Endometrial microvascular endothelial cells (primary cell): ENCODE measurements at regions not wholly inside any gene's neighbourhood (a gene's known extent, or its start where the extent isn't known, plus 50 kb on each side); places are given as distances from the start of the nearest gene placed in this dataset.

Experiments
- in situ Hi-C: cut with HindIII; loops from 2 replicates; pipeline ENCODE4 v1.10.0; 2017; ENCODE audit warnings: low sequenced_read_pairs, low pct_unique_long_range_greater_than_20kb; ENCODE audit errors: inconsistent ontology term

GRCh38 chr1:29893046-29893723 lies 656.9 kb downstream of the PTPRU start:
- in situ Hi-C loops = no loop called here

DNA sequence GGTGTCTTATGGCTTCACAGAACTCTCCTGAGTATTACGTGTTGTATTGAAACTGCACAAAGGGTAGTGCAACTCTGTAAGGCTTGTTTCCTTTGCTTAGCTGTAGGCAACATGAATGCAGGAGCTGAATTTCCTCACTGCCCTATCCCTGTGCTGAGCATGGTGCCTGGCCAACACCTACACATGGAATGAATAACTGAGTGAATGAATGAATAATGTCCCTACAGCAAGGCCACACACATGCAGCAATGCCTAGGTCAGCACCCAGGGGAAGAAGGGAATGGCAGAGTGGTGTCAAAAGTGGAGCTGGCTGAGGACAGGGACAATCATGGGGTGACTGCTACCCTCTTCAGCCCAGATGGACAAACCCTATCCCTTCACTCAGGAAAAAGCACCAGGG lies 655.9 kb downstream of the PTPRU start:
- in situ Hi-C loops = no loop called here

DNA sequence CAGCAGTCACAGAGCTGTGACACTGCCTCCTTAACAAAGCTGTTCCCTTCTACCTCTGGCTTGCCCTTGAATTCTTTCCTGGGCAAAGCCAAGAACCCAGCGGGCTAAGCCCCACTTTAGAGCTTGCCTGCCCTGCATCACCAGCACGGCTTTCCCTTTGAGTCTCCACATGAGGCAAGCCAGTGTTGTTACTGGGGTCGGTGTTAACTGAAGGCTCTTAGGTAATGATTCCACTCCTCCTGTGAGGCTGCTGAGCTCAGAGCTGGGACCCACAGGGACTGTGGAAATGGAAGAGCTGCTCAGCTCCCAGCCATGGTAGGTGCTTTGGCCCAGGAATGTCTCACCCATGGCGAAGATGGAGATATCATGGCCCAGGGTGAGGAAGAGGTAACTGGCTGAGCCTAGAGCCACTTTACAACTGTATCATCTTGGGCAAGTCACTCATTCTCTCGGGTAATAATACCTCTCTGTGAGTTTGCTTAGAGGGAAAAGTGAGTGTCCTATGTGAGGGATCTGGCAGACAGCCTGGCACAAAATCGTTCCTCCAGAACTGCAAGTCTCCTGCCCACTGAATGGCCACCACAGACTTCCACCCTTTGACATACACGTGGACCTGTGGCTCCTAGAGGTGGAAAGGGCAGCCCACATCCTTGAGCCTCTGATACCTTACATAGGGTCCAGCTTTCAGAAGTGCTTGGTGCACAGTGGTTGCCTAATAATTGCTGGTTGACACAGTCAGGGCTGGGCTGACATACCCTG lies 654.1 kb downstream of the PTPRU start:
- in situ Hi-C loops = no loop called here

GRCh38 chr1:29889776-29890175 lies 653.5 kb downstream of the PTPRU start:
- in situ Hi-C loops = no loop called here

- in situ Hi-C loops = no loop called here
These were observed 648.4 kb downstream of the PTPRU start for GRCh38 chr1:29884740-29885139.

- in situ Hi-C loops = no loop called here
These were observed 647.7 kb downstream of the PTPRU start for GRCh38 chr1:29883986-29884385.

DNA sequence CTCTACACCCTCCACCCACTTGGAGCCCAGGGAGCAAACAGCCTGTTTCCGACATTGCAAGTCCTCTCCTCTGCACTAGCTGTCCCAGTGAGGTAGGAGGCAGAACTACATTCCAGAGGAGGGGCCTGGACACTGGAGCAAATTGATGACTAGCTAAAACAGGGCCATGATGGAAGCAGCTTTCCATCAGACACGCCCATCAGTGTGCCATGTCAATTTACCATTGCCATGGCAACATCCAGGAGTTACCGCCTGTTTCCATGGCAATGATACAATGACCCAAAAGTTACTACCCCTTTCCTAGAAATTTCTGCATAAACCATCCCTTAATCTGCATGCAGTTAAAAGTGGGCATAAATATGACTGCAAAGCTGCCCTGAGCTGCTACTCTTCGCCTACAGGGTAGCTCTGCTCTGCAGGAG lies 647.1 kb downstream of the PTPRU start:
- in situ Hi-C loops = no loop called here

DNA sequence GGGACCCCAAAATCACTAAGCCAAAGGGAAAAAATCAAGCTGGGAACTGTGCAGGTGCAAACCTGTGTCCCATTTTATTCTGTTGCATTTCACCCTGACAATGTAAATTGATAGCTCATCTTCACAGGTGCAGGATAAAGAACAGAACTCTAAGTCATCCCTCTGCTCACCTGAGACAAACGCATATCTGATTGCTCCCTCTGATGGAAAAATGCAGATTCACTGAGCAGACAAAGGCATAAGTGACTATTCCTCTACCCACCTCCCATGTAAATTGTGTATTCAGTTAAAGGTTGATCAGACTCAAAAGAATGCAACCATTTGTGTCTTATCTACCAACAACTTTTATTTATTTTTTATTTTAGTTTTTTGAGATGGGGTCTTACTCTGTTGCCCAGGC lies 644.2 kb downstream of the PTPRU start:
- in situ Hi-C loops = no loop called here

GRCh38 chr1:29879217-29879616 lies 642.9 kb downstream of the PTPRU start:
- in situ Hi-C loops = no loop called here

GRCh38 chr1:29878501-29878900 lies 642.2 kb downstream of the PTPRU start:
- in situ Hi-C loops = no loop called here

DNA sequence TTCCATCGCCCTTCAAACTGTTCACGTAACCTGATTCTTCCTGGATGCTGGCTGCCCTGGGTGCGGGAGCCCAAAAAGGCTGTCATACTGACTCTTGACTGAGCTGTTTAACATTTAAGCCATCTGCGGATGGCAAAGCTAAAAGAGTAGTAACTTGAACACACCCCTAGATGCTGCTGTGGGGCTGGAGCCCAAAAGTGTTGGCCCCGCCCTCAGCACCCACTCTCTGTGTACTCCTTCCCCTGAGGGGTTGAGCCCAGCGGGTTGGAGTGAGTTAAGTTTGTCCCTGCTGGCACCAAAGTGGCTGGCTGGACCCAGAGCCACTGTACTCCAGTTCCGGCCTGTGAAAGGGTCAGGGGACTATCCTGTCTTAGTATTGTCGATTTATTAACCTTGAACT lies 640.6 kb downstream of the PTPRU start:
- in situ Hi-C loops = no loop called here

GRCh38 chr1:29876441-29876840 lies 640.1 kb downstream of the PTPRU start:
- in situ Hi-C loops = no loop called here

- in situ Hi-C loops = no loop called here
These were observed 639.3 kb downstream of the PTPRU start for GRCh38 chr1:29875557-29876028.

GRCh38 chr1:29870621-29871020 lies 634.3 kb downstream of the PTPRU start:
- in situ Hi-C loops = no loop called here

GRCh38 chr1:29869802-29870201 lies 633.5 kb downstream of the PTPRU start:
- in situ Hi-C loops = no loop called here

- in situ Hi-C loops = no loop called here
These were observed 632.6 kb downstream of the PTPRU start for GRCh38 chr1:29868944-29869343.

DNA sequence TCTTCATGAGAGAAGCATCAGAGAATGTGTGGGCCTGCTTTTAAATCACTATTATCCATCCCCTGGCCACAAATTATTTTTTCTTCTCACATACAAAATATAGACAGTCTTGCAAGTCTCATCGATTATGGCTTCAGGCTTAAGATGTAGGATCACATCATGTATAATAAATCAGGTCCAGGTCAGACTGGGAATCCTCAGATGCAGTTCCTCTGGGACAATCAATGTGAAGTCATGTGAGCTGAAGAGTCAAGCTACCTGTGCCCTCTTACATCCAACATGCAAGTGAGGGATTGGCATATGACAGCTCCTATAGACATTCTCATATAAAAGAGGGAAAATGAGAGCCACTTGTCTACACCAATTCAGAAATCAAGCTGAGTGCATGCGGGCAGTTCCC lies 631.8 kb downstream of the PTPRU start:
- in situ Hi-C loops = no loop called here

- in situ Hi-C loops = no loop called here
These were observed 628.7 kb downstream of the PTPRU start for GRCh38 chr1:29865051-29865450.

GRCh38 chr1:29864431-29865022 lies 628.2 kb downstream of the PTPRU start:
- in situ Hi-C loops = no loop called here

DNA sequence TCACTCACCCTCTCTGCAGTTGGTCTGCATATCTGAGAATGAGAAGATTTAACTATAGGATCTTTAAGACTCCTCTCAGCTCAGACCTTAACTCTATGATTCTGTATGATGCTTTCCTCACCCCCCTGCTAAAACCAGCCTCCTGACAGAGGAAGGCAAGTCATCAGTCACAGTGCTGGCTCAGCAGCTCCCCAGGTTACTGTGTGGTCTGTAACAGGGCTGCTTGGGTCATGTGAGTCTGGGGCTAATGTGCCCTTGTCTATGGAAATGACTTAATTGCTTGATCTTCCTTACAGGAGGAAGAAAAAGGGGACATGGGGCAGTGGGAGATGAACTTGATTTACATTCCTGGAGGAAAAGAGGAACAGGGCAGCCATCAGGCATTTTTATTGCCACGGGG lies 625.6 kb downstream of the PTPRU start:
- in situ Hi-C loops = no loop called here
